ENCODE measurements at regions not wholly inside any gene's neighbourhood (a gene's known extent, or its start where the extent isn't known, plus 50 kb on each side); places are given as distances from the start of the nearest gene placed in this dataset.

GRCh38 chr15:93974804-93975481, 256.4 kb upstream of the MCTP2 start:
- POLR2A ChIA-PET: interaction anchor here (0.9 kb wide), 1 partner anchor 641 kb away, joined by 6 read pairs; no protein-coding TSS in a partner anchor
- peaks cover 8% of the 10 kb centered on the region for H3K4me1 Mint-ChIP-seq
- CTCF ChIA-PET: interaction anchor here (0.6 to 2.7 kb wide), 37 partner anchors 9 to 945 kb away, joined by 3 to 40 read pairs (median 4); no protein-coding TSS in a partner anchor
- no peaks in the 10 kb centered on the region for H3K36me3 Mint-ChIP-seq
- H3K9me3 Mint-ChIP-seq: no peaks in the 10 kb centered on the region
- DNase-seq (ENCODE audit: low spot score): peak; percentile 22
- ATAC-seq: peak; percentile 97
- peak overlapping the region; percentile 9; the same call in 1 of the 2 replicates for H3K4me3 Mint-ChIP-seq
- no peaks in the 10 kb centered on the region for H3K27me3 Mint-ChIP-seq (ENCODE audit: low read depth)
- no peak overlapping the region for H3K27ac Mint-ChIP-seq
- TF ChIP-seq CTCF (IDR thresholded peaks at IDR 0.05) (peak; percentile 25; the same call in 1 of the 2 replicates), ZNF219 (CRISPR knock-in tag; IDR thresholded peaks at IDR 0.05; ENCODE audit: borderline replicate concordance) (no peak)

- ATAC-seq: no peak
- TF ChIP-seq USF2 (CRISPR knock-in tag; IDR thresholded peaks at IDR 0.05) (no peak), MLX (CRISPR knock-in tag; IDR thresholded peaks at IDR 0.05) (no peak), ZNF219 (CRISPR knock-in tag; IDR thresholded peaks at IDR 0.05; ENCODE audit: borderline replicate concordance) (no peak), TEAD1 (CRISPR knock-in tag; IDR thresholded peaks at IDR 0.05) (no peak), NR2C2 (CRISPR knock-in tag; IDR thresholded peaks at IDR 0.05) (no peak), ZNF416 (CRISPR knock-in tag; IDR thresholded peaks at IDR 0.05) (no peak), GRHL2 (CRISPR knock-in tag; IDR thresholded peaks at IDR 0.05; ENCODE audit: insufficient replicate concordance, severe bottlenecking) (no peak), FOXP4 (CRISPR knock-in tag; IDR thresholded peaks at IDR 0.05) (no peak)
- Mint-ChIP-seq H3K27ac (0 out of 2 replicates have a peak overlapping the region, but pooled peaks have one; percentile 8), H3K9me3 (no peaks in the 10 kb centered on the region), H3K4me3 (no peak overlapping the region), H3K27me3 (ENCODE audit: low read depth) (no peaks in the 10 kb centered on the region), H3K36me3 (no peaks in the 10 kb centered on the region), H3K4me1 (peaks cover 8% of the 10 kb centered on the region)
- DNase-seq (ENCODE audit: low spot score): no peak
- CTCF ChIA-PET: interaction anchor here (1.0 kb wide), 1 partner anchor 639 kb away, joined by 3 read pairs; no protein-coding TSS in a partner anchor
- POLR2A ChIA-PET: no interaction called here
Measured at GRCh38 chr15:93973287-93973686, 258.1 kb upstream of the MCTP2 start.

- no peak overlapping the region for H3K27ac Mint-ChIP-seq
Measured at GRCh38 chr15:93968773-93969172, 262.6 kb upstream of the MCTP2 start.

More at GRCh38 chr15:93968773-93969172, 262.6 kb upstream of the MCTP2 start:
- POLR2A ChIA-PET: interaction anchor here (0.6 kb wide), 1 partner anchor 827 kb away, joined by 3 read pairs; no protein-coding TSS in a partner anchor
- TF ChIP-seq NFYB (CRISPR knock-in tag; conservative IDR thresholded peaks at IDR 0.05; ENCODE audit: low read depth) (no peak), SMAD3 (CRISPR knock-in tag; IDR thresholded peaks at IDR 0.05; ENCODE audit: borderline replicate concordance) (no peak), ATF1 (CRISPR knock-in tag; IDR thresholded peaks at IDR 0.05) (no peak), SOX15 (CRISPR knock-in tag; IDR thresholded peaks at IDR 0.05) (no peak), ZNF232 (CRISPR knock-in tag; IDR thresholded peaks at IDR 0.05) (no peak), CREB1 (CRISPR knock-in tag; IDR thresholded peaks at IDR 0.05) (no peak), AR (CRISPR knock-in tag; IDR thresholded peaks at IDR 0.05) (no peak), JAZF1 (CRISPR knock-in tag; IDR thresholded peaks at IDR 0.05) (no peak), PRDM15 (CRISPR knock-in tag; IDR thresholded peaks at IDR 0.05) (no peak), JUN (CRISPR knock-in tag; IDR thresholded peaks at IDR 0.05) (no peak)
- Mint-ChIP-seq H3K4me1 (no peaks in the 10 kb centered on the region), H3K4me3 (no peak overlapping the region), H3K27me3 (ENCODE audit: low read depth) (no peaks in the 10 kb centered on the region), H3K36me3 (no peaks in the 10 kb centered on the region), H3K9me3 (no peaks in the 10 kb centered on the region)
- no peak for ATAC-seq
- no peak for DNase-seq (ENCODE audit: low spot score)
- CTCF ChIA-PET: no interaction called here
